OCI-LY1 (cell line): ENCODE measurements at regions not wholly inside any gene's neighbourhood (a gene's known extent, or its start where the extent isn't known, plus 50 kb on each side); places are given as distances from the start of the nearest gene placed in this dataset.
"Not testable (repeated sequence)": the region's sequence is repeated elsewhere in the genome, so short reads cannot be mapped to it uniquely, and the experiment has no call there.

Experiments
- H2AFZ ChIP-seq: fragments of 200-600 bp; sonication (generic), shearing (Covaris generic); 2 replicates; pipeline ENCODE4 v1.6.0; 2014; ENCODE audit warnings: antibody characterized with exemption, mild to moderate bottlenecking, low read length
- H3F3A ChIP-seq: fragments of 200-600 bp; sonication (generic), shearing (Covaris generic); 2 replicates; pipeline ENCODE4 v1.6.0; 2014; ENCODE audit warnings: mild to moderate bottlenecking, antibody characterized with exemption, low read length, moderate library complexity; ENCODE audit not compliant: insufficient read depth
- H3K27ac ChIP-seq: fragments of 200-600 bp; sonication (generic); 2 replicates; pipeline ENCODE4 v1.5.1; 2014; ENCODE audit warnings: low read length, mixed run types, mild to moderate bottlenecking, low read depth; ENCODE audit not compliant: poor library complexity, severe bottlenecking
- H3K27me3 ChIP-seq: fragments of 200-600 bp; sonication (generic); 2 replicates; pipeline ENCODE4 v1.6.0; 2014; ENCODE audit warnings: antibody characterized with exemption, mild to moderate bottlenecking, low read length, moderate library complexity; ENCODE audit not compliant: insufficient read depth
- H3K36me3 ChIP-seq: fragments of 200-600 bp; sonication (generic); 2 replicates; pipeline ENCODE4 v1.6.1; 2014; ENCODE audit warnings: mild to moderate bottlenecking, antibody characterized with exemption, low read length, moderate library complexity, mixed read lengths; ENCODE audit not compliant: insufficient read depth
- H3K4me1 ChIP-seq: fragments of 200-600 bp; sonication (generic); 2 replicates; pipeline ENCODE4 v1.5.1; 2014; ENCODE audit warnings: mild to moderate bottlenecking, low read length, moderate library complexity; ENCODE audit not compliant: insufficient read depth, severe bottlenecking
- H3K4me2 ChIP-seq: fragments of 200-600 bp; sonication (generic), shearing (Covaris generic); 2 replicates; pipeline ENCODE4 v1.6.1; 2014; ENCODE audit warnings: low read length
- H3K4me3 ChIP-seq: fragments of 200-600 bp; sonication (generic); 2 replicates; pipeline ENCODE4 v1.5.1; 2014; ENCODE audit warnings: low read length, low read depth, mild to moderate bottlenecking, mixed read lengths; ENCODE audit not compliant: poor library complexity, severe bottlenecking
- H3K79me2 ChIP-seq: fragments of 200-600 bp; shearing (Covaris generic); 2 replicates; pipeline ENCODE4 v1.6.1; 2016; ENCODE audit warnings: mixed run types, low read length, mixed read lengths; ENCODE audit not compliant: insufficient read depth
- H3K9ac ChIP-seq: fragments of 200-600 bp; sonication (generic), shearing (Covaris generic); 2 replicates; pipeline ENCODE4 v1.6.1; 2014; ENCODE audit warnings: mild to moderate bottlenecking, low read length, mixed read lengths
- H3K9me2 ChIP-seq: fragments of 200-600 bp; sonication (generic), shearing (Covaris generic); 2 replicates; pipeline ENCODE4 v1.6.1; 2014; ENCODE audit warnings: low read depth, mild to moderate bottlenecking, low read length, mixed read lengths
- H3K9me3 ChIP-seq: fragments of 200-600 bp; shearing (Covaris generic); 2 replicates; pipeline ENCODE4 v1.6.1; 2014; ENCODE audit warnings: low read length, mixed read lengths
- H4K20me1 ChIP-seq: fragments of 200-600 bp; sonication (generic), shearing (Covaris generic); 2 replicates; pipeline ENCODE4 v1.6.0; 2016; ENCODE audit warnings: mild to moderate bottlenecking, low read length; ENCODE audit not compliant: insufficient read depth
- CTCF ChIP-seq: fragments of 200-600 bp; sonication (generic), shearing (Covaris generic); IDR thresholded peaks from 2 replicates; pipeline ENCODE4 v1.5.1; 2017; ENCODE audit warnings: mild to moderate bottlenecking, antibody characterized with exemption, low read length, moderate library complexity, mixed read lengths
- EZH2 ChIP-seq: fragments of 200-600 bp; sonication (generic), shearing (Covaris generic); IDR thresholded peaks from 2 replicates; pipeline ENCODE4 v1.8.0; 2017; ENCODE audit warnings: borderline replicate concordance, mixed run types, mild to moderate bottlenecking, antibody characterized with exemption, low read length, moderate library complexity, mixed read lengths

GRCh38 chr10:30537586-30537985, 92.0 kb downstream of the LYZL2 start:
- Histone ChIP-seq H3K4me2 (no peak overlapping the region), H3K36me3 (no peaks in the 10 kb centered on the region), H3F3A (no peaks in the 10 kb centered on the region), H3K4me1 (peaks cover 25% of the 10 kb centered on the region), H3K27me3 (no peaks in the 10 kb centered on the region), H2AFZ (no peak overlapping the region), H3K9me3 (no peaks in the 10 kb centered on the region), H3K4me3 (no peak overlapping the region), H4K20me1 (no peaks in the 10 kb centered on the region), H3K27ac (no peak overlapping the region), H3K9ac (no peak overlapping the region), H3K79me2 (no peaks in the 10 kb centered on the region), H3K9me2 (no peaks in the 10 kb centered on the region)
- TF ChIP-seq CTCF (no peak), EZH2 (no peak)

- not testable (repeated sequence) for H3K4me3 ChIP-seq, H3F3A ChIP-seq, H4K20me1 ChIP-seq, H3K79me2 ChIP-seq, H3K36me3 ChIP-seq, H3K9me3 ChIP-seq, H3K4me2 ChIP-seq, H3K9ac ChIP-seq, H2AFZ ChIP-seq, H3K27me3 ChIP-seq, H3K9me2 ChIP-seq, H3K27ac ChIP-seq
- peaks cover 25% of the 10 kb centered on the region for H3K4me1 ChIP-seq
These were observed 92.4 kb downstream of the LYZL2 start for GRCh38 chr10:30537158-30537557.

- no peak overlapping the region for H3K4me2 ChIP-seq
- no peaks in the 10 kb centered on the region for H3K27me3 ChIP-seq
- TF ChIP-seq CTCF (no peak), EZH2 (no peak)
- H3K4me1 ChIP-seq, result peaks cover 29% of the 10 kb centered on the region
- no peaks in the 10 kb centered on the region for H3K9me2 ChIP-seq
- H2AFZ ChIP-seq, result no peak overlapping the region
- H3F3A ChIP-seq, result no peaks in the 10 kb centered on the region
- H3K9ac ChIP-seq, result no peak overlapping the region
- no peaks in the 10 kb centered on the region for H3K36me3 ChIP-seq
- H4K20me1 ChIP-seq, result no peaks in the 10 kb centered on the region
- H3K27ac ChIP-seq, result no peak overlapping the region
- H3K4me3 ChIP-seq, result no peak overlapping the region
- H3K79me2 ChIP-seq, result no peaks in the 10 kb centered on the region
- H3K9me3 ChIP-seq, result no peaks in the 10 kb centered on the region
These were observed 93.0 kb downstream of the LYZL2 start for GRCh38 chr10:30536578-30536977.

- H3K9me2 ChIP-seq, result no peaks in the 10 kb centered on the region
- H3F3A ChIP-seq, result no peaks in the 10 kb centered on the region
- TF ChIP-seq EZH2 (no peak), CTCF (no peak)
- no peak overlapping the region for H3K4me2 ChIP-seq
- no peak overlapping the region for H2AFZ ChIP-seq
- H3K9ac ChIP-seq, result no peak overlapping the region
- H4K20me1 ChIP-seq, result no peaks in the 10 kb centered on the region
- no peaks in the 10 kb centered on the region for H3K79me2 ChIP-seq
- no peak overlapping the region for H3K4me3 ChIP-seq
- H3K36me3 ChIP-seq, result no peaks in the 10 kb centered on the region
- H3K4me1 ChIP-seq, result peaks cover 29% of the 10 kb centered on the region
- no peaks in the 10 kb centered on the region for H3K9me3 ChIP-seq
- H3K27me3 ChIP-seq, result no peaks in the 10 kb centered on the region
- H3K27ac ChIP-seq, result no peak overlapping the region
These were observed 93.9 kb downstream of the LYZL2 start for GRCh38 chr10:30535677-30536076.
